ENCODE measurements at regions not wholly inside any gene's neighbourhood (a gene's known extent, or its start where the extent isn't known, plus 50 kb on each side); places are given as distances from the start of the nearest gene placed in this dataset.
"Not testable (repeated sequence)": the region's sequence is repeated elsewhere in the genome, so short reads cannot be mapped to it uniquely, and the experiment has no call there.

DNA sequence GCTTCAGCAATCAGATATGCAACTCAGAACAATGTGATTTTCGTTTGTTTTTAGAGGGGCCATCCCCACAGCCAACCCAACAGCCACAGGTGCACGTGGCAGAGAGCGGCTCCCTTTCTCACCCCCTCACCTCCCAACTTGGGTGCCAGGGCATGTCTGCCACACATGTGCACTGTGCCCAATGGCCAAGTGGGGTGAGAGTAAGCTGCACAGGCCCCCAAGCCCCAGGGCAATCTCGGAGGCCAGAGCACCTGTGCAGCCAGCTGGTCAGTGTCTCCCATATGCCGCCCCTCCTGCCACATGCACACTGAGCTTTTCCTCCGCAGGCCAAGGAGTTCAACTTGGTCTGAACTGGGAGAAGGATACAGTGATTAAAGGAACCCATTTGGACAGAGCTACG lies 1130.2 kb downstream of the DSC3 start:
- no peak overlapping the region for H3K4me3 Mint-ChIP-seq
- H3K27me3 Mint-ChIP-seq = no peaks in the 10 kb centered on the region
- H3K36me3 Mint-ChIP-seq = no peaks in the 10 kb centered on the region
- no peak for ATAC-seq (ENCODE audit: low read depth)
- no peaks in the 10 kb centered on the region for H3K4me1 Mint-ChIP-seq
- H3K27ac Mint-ChIP-seq = no peak overlapping the region
- no peak for DNase-seq
- H3K9me3 Mint-ChIP-seq = peaks cover 6% of the 10 kb centered on the region
- POLR2A ChIA-PET = no interaction called here

DNA sequence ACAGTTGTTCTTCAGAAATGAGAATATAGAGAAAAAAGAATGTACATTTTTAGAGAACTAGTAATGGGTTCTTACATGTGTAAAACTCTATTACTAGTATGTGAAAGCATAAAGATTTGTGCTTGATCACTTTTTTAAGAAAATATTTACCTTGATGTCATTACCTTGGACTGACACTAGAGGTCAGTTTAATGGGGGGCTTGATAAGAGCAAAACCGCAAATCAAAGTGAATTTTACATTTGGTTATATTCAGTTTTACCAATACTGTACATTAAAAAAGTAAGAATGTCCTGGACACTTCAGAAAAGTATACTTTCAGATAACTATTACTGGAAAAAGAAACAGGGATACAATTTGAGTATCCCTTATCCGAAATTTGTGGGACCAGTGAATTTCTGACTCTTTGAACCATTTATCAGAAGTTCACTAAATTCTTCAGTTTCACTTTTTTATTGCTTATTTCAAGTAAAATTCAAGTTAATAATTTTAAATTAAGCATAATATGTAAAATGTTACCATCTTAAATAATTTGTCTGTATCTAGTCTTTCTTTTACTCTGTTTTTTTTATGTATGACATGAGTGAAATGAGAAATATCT lies 1149.5 kb downstream of the DSC3 start:
- no peak for ATAC-seq (ENCODE audit: low read depth)
- Mint-ChIP-seq H3K4me3 (no peak overlapping the region), H3K4me1 (no peaks in the 10 kb centered on the region), H3K36me3 (no peaks in the 10 kb centered on the region), H3K27ac (no peak overlapping the region), H3K9me3 (peaks cover 4% of the 10 kb centered on the region), H3K27me3 (no peaks in the 10 kb centered on the region)
- POLR2A ChIA-PET = no interaction called here
- DNase-seq = no peak

- H3K36me3 Mint-ChIP-seq = no peaks in the 10 kb centered on the region
- H3K9me3 Mint-ChIP-seq = peaks cover 1% of the 10 kb centered on the region
- DNase-seq = no peak
- H3K4me3 Mint-ChIP-seq = no peak overlapping the region
- H3K27me3 Mint-ChIP-seq = no peaks in the 10 kb centered on the region
- ATAC-seq (ENCODE audit: low read depth) = no peak
- POLR2A ChIA-PET = no interaction called here
- H3K27ac Mint-ChIP-seq = no peak overlapping the region
- H3K4me1 Mint-ChIP-seq = no peaks in the 10 kb centered on the region
These were observed 1159.4 kb downstream of the DSC3 start for GRCh38 chr18:29883114-29883513.

DNA sequence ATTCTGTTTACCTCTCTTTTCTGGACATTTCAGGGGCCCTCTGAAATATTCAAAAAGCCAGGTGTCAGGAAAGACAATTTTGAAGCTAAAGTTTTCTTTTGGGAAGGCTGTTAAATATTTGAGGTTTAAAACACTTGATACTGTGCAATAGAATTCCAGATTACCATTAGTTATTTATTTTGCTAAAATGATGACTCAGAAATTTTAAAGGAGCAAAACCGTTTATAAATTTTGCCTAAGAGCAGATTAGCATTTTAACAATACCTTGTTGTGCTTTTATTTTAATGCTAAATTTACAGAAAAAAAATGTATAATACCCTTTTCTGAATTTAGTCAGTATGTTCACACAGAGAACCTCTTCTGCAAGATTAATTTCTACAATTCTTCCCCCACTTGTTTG lies 1159.9 kb downstream of the DSC3 start:
- Mint-ChIP-seq H3K36me3 (no peaks in the 10 kb centered on the region), H3K4me3 (no peak overlapping the region), H3K4me1 (no peaks in the 10 kb centered on the region), H3K27me3 (no peaks in the 10 kb centered on the region), H3K27ac (no peak overlapping the region), H3K9me3 (peaks cover 1% of the 10 kb centered on the region)
- POLR2A ChIA-PET = no interaction called here
- ATAC-seq (ENCODE audit: low read depth) = no peak
- no peak for DNase-seq

DNA sequence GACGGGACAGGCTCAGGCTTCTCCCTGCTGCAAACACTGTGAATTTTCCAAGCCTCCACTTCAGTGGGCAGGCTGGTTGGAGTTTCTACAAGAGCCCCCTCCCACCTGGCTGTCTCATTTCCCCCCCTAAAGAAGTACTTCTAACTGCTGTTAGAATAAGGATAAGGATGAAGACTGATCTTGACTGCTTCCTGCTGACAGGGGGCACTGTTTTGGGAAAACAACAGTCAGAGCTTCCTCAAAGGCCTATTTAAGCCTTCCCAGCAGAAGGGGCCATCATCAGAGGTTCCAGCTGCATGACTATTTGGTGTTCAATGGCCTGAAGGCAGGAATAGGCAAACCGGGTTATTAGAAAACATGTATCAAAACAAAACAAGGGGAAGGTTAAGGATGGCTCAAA lies 1162.8 kb downstream of the DSC3 start:
- no peak overlapping the region for H3K4me3 Mint-ChIP-seq
- no peaks in the 10 kb centered on the region for H3K27me3 Mint-ChIP-seq
- DNase-seq = no peak
- no peaks in the 10 kb centered on the region for H3K4me1 Mint-ChIP-seq
- no peak overlapping the region for H3K27ac Mint-ChIP-seq
- no peaks in the 10 kb centered on the region for H3K36me3 Mint-ChIP-seq
- POLR2A ChIA-PET = no interaction called here
- peaks cover 3% of the 10 kb centered on the region for H3K9me3 Mint-ChIP-seq
- no peak for ATAC-seq (ENCODE audit: low read depth)

GRCh38 chr18:29874519-29875098 lies 1167.9 kb downstream of the DSC3 start:
- no peak for DNase-seq
- Mint-ChIP-seq H3K9me3 (peaks cover 3% of the 10 kb centered on the region), H3K27me3 (no peaks in the 10 kb centered on the region), H3K27ac (no peak overlapping the region), H3K4me1 (no peaks in the 10 kb centered on the region), H3K4me3 (no peak overlapping the region), H3K36me3 (no peaks in the 10 kb centered on the region)
- ATAC-seq (ENCODE audit: low read depth) = no peak
- POLR2A ChIA-PET = no interaction called here

DNA sequence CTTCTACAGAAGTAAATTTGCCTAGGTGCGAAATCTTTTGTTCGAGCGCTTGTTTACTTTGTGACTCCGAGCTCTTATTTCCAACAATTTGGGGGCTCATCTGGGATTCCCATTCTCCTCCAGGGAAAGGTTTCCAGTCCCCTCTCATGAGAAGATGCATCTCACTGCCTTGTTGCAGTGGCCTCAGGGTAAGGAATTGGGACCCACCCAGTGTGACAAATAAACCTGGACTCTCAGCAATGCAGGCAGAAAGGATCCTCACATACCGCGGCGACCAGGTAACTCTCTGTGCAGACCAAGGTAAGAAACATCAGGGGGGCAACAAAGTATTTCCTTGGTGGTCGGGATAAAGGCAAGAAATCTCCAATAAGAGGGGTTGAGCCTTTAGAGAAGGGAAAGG lies 1169.3 kb downstream of the DSC3 start:
- Mint-ChIP-seq H3K27me3 (no peaks in the 10 kb centered on the region), H3K27ac (no peak overlapping the region)
- POLR2A ChIA-PET = no interaction called here

GRCh38 chr18:29871246-29871645 lies 1171.3 kb downstream of the DSC3 start:
- no peak overlapping the region for H3K4me3 Mint-ChIP-seq
- H3K27me3 Mint-ChIP-seq = no peaks in the 10 kb centered on the region
- DNase-seq (no peak), ATAC-seq (ENCODE audit: low read depth) (no peak)
- POLR2A ChIA-PET = no interaction called here
- no peaks in the 10 kb centered on the region for H3K4me1 Mint-ChIP-seq
- H3K36me3 Mint-ChIP-seq = no peaks in the 10 kb centered on the region
- H3K9me3 Mint-ChIP-seq = no peaks in the 10 kb centered on the region
- no peak overlapping the region for H3K27ac Mint-ChIP-seq

More for the DNA sequence above, 1169.3 kb downstream of the DSC3 start:
- ATAC-seq (ENCODE audit: low read depth) (no peak), DNase-seq (no peak)
- Mint-ChIP-seq H3K9me3 (peaks cover 2% of the 10 kb centered on the region), H3K4me3 (no peak overlapping the region), H3K36me3 (no peaks in the 10 kb centered on the region), H3K4me1 (no peaks in the 10 kb centered on the region)

DNA sequence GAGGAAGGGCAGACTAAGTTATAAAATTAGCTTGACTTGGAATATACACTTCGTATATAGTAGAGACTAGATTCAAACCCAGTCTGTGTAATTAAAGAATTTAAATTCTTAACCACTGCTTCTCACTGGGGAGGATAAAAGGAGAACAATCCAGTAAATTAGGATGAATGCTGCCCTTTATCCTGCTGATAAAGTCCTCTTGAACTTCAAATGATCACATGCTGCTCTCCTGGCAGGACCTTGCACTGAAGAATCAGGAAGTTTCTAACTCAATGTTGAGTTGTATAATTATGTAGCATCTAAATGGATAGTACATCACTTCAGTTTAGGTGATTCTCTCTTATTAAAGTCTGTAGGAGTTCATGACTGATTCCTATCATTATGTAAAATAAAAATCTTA lies 1179.7 kb downstream of the DSC3 start:
- Mint-ChIP-seq H3K27ac (no peak overlapping the region), H3K27me3 (no peaks in the 10 kb centered on the region), H3K36me3 (no peaks in the 10 kb centered on the region), H3K4me3 (no peak overlapping the region), H3K9me3 (no peaks in the 10 kb centered on the region), H3K4me1 (no peaks in the 10 kb centered on the region)
- POLR2A ChIA-PET = no interaction called here
- ATAC-seq (ENCODE audit: low read depth) (no peak), DNase-seq (no peak)

GRCh38 chr18:29855637-29856036 lies 1186.9 kb downstream of the DSC3 start:
- Mint-ChIP-seq H3K4me1 (no peaks in the 10 kb centered on the region), H3K36me3 (no peaks in the 10 kb centered on the region), H3K9me3 (peaks cover 2% of the 10 kb centered on the region), H3K27me3 (no peaks in the 10 kb centered on the region), H3K27ac (no peak overlapping the region), H3K4me3 (no peak overlapping the region)
- POLR2A ChIA-PET = no interaction called here
- DNase-seq (no peak), ATAC-seq (ENCODE audit: low read depth) (no peak)

DNA sequence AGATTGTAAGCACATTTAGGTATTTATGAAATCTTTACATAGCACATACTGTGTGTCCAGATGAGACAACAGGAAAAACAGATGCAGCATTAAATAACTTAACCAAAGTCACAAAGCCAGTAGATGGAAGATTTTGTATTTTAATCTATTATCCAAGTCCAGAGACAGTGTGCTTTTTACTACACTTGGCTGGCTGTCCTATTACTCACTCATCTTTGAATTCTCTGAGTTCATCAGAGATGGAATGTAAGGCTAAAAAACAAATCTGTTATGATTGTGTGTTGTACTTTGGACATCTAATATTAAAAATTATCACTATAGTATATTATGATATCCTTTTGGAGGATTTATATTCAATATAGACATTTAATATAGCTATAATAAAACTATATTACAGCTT lies 1189.4 kb downstream of the DSC3 start:
- no peaks in the 10 kb centered on the region for H3K27me3 Mint-ChIP-seq
- POLR2A ChIA-PET = no interaction called here
- no peak overlapping the region for H3K4me3 Mint-ChIP-seq
- H3K4me1 Mint-ChIP-seq = no peaks in the 10 kb centered on the region
- DNase-seq (no peak), ATAC-seq (ENCODE audit: low read depth) (no peak)
- H3K9me3 Mint-ChIP-seq = peaks cover 4% of the 10 kb centered on the region
- H3K36me3 Mint-ChIP-seq = no peaks in the 10 kb centered on the region
- no peak overlapping the region for H3K27ac Mint-ChIP-seq

GRCh38 chr18:29849144-29849543 lies 1193.4 kb downstream of the DSC3 start:
- DNase-seq = no peak
- Mint-ChIP-seq H3K4me1 (no peaks in the 10 kb centered on the region), H3K4me3 (no peak overlapping the region), H3K27me3 (no peaks in the 10 kb centered on the region), H3K36me3 (no peaks in the 10 kb centered on the region), H3K9me3 (peaks cover 5% of the 10 kb centered on the region), H3K27ac (no peak overlapping the region)
- POLR2A ChIA-PET = no interaction called here
- ATAC-seq (ENCODE audit: low read depth) = no peak

- no peak for ATAC-seq (ENCODE audit: low read depth)
- no peak for DNase-seq
- H3K27me3 Mint-ChIP-seq = no peaks in the 10 kb centered on the region
- no peak overlapping the region for H3K27ac Mint-ChIP-seq
- H3K4me1 Mint-ChIP-seq = no peaks in the 10 kb centered on the region
- H3K9me3 Mint-ChIP-seq = peaks cover 7% of the 10 kb centered on the region
- POLR2A ChIA-PET = no interaction called here
- H3K4me3 Mint-ChIP-seq = no peak overlapping the region
- H3K36me3 Mint-ChIP-seq = no peaks in the 10 kb centered on the region
These were observed 1200.9 kb downstream of the DSC3 start for GRCh38 chr18:29841631-29842030.

DNA sequence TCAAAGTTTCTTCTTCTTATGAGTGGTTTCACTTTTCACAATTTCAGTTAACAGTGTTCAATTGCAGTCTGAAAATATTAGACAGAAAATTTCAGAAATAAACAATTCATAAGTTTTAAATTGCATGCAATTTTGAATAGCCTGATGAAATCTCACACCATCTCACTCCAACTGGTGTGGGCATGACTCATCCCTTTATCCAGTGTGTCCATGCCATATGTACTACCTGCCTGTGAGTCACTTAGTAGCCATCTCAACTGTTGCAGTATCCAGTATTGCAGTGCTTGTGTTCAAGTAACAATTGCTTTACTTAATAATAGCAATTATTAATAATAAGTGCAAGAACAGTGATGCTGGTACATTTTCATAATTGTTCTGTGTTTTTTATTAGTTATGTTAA lies 1202.5 kb downstream of the DSC3 start:
- DNase-seq = no peak
- POLR2A ChIA-PET = no interaction called here
- Mint-ChIP-seq H3K27me3 (no peaks in the 10 kb centered on the region), H3K36me3 (no peaks in the 10 kb centered on the region), H3K27ac (no peak overlapping the region), H3K4me3 (no peak overlapping the region), H3K9me3 (peaks cover 7% of the 10 kb centered on the region), H3K4me1 (no peaks in the 10 kb centered on the region)
- no peak for ATAC-seq (ENCODE audit: low read depth)

DNA sequence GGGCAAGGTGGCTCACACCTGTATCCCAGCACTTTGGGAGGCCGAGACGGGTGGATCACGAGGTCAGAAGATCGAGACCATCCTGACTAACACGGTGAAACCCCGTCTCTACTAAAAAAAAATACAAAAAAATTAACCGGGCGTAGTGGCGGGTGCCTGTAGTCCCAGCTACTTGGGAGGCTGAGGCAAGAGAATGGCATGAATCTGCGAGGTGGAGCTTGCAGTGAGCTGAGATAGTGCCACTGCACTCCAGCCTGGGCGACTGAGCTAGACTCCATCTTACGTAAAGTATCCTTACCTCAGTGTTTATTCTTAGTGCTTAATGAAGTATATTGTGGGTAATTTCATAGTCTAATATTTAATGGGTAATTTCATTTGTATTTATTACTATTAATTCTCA lies 1203.6 kb downstream of the DSC3 start:
- ATAC-seq (ENCODE audit: low read depth); H3K4me3 Mint-ChIP-seq; POLR2A ChIA-PET; H3K27ac Mint-ChIP-seq; H3K36me3 Mint-ChIP-seq; DNase-seq; H3K9me3 Mint-ChIP-seq; H3K4me1 Mint-ChIP-seq; H3K27me3 Mint-ChIP-seq: not testable (repeated sequence)

Data from activated naive CD8-positive, alpha-beta T cell treated with anti-CD3 and anti-CD28 coated beads, Interleukin-2, amount 10 ng/mL, durations not matched to agents 7 days and 5 days (primary cell).